ENCODE measurements at regions not wholly inside any gene's neighbourhood (a gene's known extent, or its start where the extent isn't known, plus 50 kb on each side); places are given as distances from the start of the nearest gene placed in this dataset.
"Not testable (repeated sequence)": the region's sequence is repeated elsewhere in the genome, so short reads cannot be mapped to it uniquely, and the experiment has no call there.

DNA sequence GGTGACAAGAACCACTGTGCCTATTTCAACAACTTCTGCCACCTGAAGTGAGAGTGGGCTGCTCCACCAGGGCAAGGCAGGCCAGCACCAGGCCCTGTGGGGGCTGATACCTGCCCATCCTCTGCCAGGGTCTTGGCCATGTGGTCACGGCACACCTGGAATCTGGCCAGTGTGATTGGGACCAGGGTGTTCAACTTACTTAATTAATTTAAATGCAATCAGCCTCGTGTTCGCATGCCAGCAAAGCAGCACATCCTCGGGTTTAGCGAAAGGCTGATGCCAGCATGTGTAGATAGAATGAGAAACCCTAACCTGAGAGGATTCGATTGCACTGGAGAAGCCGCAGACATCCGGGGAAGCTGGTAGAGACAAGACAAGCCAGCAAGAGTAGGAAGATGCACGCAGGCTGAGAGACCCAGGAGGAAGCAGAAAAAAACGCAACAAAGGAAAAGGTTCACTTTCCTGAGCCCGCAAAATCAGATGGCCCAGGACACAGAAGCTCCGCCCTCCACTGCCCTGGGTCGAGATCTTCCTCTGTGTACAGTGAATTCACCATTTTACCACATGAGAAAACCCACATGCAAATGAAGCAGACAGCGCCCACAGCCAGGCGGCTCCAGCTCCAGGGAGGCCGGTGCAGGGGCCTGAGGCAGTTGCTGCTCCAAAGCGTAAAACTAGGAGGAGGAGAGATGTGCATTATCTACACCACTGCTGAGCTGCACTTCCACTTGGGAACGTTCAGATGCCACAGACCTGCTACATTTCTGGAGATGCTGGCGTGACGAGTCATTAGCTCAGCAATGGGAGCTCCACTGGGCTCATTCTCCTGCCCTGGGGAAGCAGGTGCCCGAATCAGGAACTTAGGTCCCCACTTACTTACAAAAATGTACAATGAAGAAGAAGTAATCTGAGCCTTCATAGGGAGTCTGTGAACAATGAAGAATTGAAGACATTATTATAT is 92.1 kb downstream of the TMEM18 start:
- H3K4me1 ChIP-seq (ENCODE audit: control insufficient read depth in 2 of 3, insufficient read depth in 2 of 3, low read depth in 1 of 3, low read length in 3 of 3): no peaks in the 10 kb centered on the region
- no peak overlapping the region for H3K27ac ChIP-seq (ENCODE audit: low read depth in 2 of 2, low read length in 2 of 2)
- DNase-seq (peak in 3 of 5 donors; percentile 34 to 52 (median 44)), FAIRE-seq (no peak)
- TF ChIP-seq, protein P1, sequence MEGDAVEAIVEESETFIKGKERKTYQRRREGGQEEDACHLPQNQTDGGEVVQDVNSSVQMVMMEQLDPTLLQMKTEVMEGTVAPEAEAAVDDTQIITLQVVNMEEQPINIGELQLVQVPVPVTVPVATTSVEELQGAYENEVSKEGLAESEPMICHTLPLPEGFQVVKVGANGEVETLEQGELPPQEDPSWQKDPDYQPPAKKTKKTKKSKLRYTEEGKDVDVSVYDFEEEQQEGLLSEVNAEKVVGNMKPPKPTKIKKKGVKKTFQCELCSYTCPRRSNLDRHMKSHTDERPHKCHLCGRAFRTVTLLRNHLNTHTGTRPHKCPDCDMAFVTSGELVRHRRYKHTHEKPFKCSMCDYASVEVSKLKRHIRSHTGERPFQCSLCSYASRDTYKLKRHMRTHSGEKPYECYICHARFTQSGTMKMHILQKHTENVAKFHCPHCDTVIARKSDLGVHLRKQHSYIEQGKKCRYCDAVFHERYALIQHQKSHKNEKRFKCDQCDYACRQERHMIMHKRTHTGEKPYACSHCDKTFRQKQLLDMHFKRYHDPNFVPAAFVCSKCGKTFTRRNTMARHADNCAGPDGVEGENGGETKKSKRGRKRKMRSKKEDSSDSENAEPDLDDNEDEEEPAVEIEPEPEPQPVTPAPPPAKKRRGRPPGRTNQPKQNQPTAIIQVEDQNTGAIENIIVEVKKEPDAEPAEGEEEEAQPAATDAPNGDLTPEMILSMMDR (IDR thresholded peaks at IDR 0.05; ENCODE audit: borderline replicate concordance, extremely low read depth, insufficient read depth): no peak
- no peaks in the 10 kb centered on the region for H3K27me3 ChIP-seq (ENCODE audit: control insufficient read depth, insufficient read depth, low read length)
- no peak overlapping the region for H3K4me3 ChIP-seq (ENCODE audit: low read length in 3 of 3)
- H3K9me3 ChIP-seq (ENCODE audit: control insufficient read depth in 2 of 3, insufficient read depth in 1 of 3, low read length in 3 of 3): no peaks in the 10 kb centered on the region
- no peak overlapping the region for H3K9ac ChIP-seq (ENCODE audit: low read length in 3 of 3)
- intact Hi-C loops (cut with DNase I): no loop called here
- H3K36me3 ChIP-seq (ENCODE audit: control insufficient read depth in 2 of 3, insufficient read depth in 3 of 3, low read length in 3 of 3): no peaks in the 10 kb centered on the region

DNA sequence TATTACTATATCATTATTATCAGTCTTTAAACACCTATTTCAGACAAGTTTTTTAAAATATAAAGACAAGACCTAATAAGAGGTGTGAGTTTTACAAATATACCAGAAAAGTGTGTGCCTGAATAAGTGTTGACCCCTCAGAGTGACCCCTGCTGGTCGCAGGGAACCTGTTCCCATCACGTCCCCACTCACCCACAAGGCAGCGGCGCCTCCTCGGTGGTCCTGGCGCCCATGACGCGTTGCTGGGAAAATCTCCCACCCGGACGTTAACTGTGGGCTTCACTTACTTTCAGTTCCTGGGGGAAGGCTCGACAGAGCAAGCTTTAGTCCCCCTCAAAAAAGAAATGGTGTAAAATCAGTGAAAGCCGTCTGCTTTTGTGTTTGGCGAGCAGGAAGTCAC is 93.5 kb downstream of the TMEM18 start:
- Histone ChIP-seq H3K27me3 (ENCODE audit: control insufficient read depth, insufficient read depth, low read length) (no peaks in the 10 kb centered on the region), H3K27ac (ENCODE audit: low read depth in 2 of 2, low read length in 2 of 2) (no peak overlapping the region), H3K4me1 (ENCODE audit: control insufficient read depth in 2 of 3, insufficient read depth in 2 of 3, low read depth in 1 of 3, low read length in 3 of 3) (no peaks in the 10 kb centered on the region), H3K9ac (ENCODE audit: low read length in 3 of 3) (no peak overlapping the region), H3K9me3 (ENCODE audit: control insufficient read depth in 2 of 3, insufficient read depth in 1 of 3, low read length in 3 of 3) (no peaks in the 10 kb centered on the region), H3K4me3 (ENCODE audit: low read length in 3 of 3) (no peak overlapping the region), H3K36me3 (ENCODE audit: control insufficient read depth in 2 of 3, insufficient read depth in 3 of 3, low read length in 3 of 3) (no peaks in the 10 kb centered on the region)
- TF ChIP-seq, protein P1 (IDR thresholded peaks at IDR 0.05; ENCODE audit: borderline replicate concordance, extremely low read depth, insufficient read depth): no peak
- DNase-seq (no peak), FAIRE-seq (no peak)
- intact Hi-C loops (cut with DNase I): no loop called here

DNA sequence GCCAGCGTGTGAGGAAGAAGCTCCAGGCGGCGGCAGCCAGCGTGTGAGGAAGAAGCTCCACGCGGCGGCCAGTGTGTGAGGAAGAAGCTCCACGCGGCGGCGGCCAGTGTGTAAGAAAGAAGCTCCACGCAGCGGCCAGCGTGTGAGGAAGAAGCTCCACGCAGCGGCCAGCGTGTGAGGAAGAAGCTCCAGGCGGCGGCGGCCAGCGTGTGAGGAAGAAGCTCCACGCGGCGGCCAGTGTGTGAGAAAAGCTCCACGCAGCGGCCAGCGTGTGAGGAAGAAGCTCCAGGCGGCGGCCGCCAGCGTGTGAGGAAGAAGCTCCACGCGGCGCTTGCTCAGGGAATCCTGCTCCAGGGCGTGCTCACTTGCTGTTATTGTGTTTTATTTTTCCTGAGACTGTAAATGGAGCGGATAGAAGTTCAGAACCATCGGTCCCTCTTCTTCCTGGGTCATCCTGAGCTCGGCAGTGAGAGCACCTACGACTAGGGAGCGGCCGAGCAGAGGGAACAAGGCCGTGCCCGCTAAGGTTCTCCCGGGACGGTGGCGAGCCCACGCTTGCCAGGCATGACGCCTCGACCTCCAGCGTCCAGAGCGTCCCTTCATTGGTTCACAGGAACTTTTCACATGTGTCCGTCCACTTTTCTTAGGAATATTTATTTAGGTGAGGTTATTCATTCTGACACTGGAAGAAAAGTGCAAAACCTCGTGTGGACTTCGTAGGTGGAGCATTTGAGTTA is 94.2 kb downstream of the TMEM18 start:
- DNase-seq (no peak), FAIRE-seq (no peak)
- Histone ChIP-seq H3K36me3 (ENCODE audit: control insufficient read depth in 2 of 3, insufficient read depth in 3 of 3, low read length in 3 of 3) (no peaks in the 10 kb centered on the region), H3K4me1 (ENCODE audit: control insufficient read depth in 2 of 3, insufficient read depth in 2 of 3, low read depth in 1 of 3, low read length in 3 of 3) (no peaks in the 10 kb centered on the region), H3K9ac (ENCODE audit: low read length in 3 of 3) (no peak overlapping the region), H3K27ac (ENCODE audit: low read depth in 2 of 2, low read length in 2 of 2) (no peak overlapping the region), H3K9me3 (ENCODE audit: control insufficient read depth in 2 of 3, insufficient read depth in 1 of 3, low read length in 3 of 3) (no peaks in the 10 kb centered on the region), H3K27me3 (ENCODE audit: control insufficient read depth, insufficient read depth, low read length) (no peaks in the 10 kb centered on the region), H3K4me3 (ENCODE audit: low read length in 3 of 3) (no peak overlapping the region)
- intact Hi-C loops (cut with DNase I): no loop called here
- TF ChIP-seq, protein P1 (IDR thresholded peaks at IDR 0.05; ENCODE audit: borderline replicate concordance, extremely low read depth, insufficient read depth): no peak

DNA sequence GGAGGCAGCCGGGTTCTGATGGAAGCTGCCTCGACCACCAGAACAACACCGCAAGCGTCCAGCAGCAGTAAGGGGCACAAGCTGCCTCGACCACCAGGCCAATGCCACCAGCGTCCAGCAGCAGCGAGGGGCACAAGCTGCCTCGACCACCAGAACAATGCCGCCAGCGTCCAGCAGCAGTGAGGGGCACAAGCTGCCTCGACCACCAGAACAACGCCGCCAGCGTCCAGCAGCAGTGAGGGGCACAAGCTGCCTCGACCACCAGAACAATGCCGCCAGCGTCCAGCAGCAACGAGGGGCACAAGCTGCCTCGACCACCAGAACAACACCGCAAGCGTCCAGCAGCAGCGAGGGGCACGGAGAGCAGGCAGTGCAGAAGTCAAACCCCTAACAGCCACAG is 94.9 kb downstream of the TMEM18 start:
- H3K27ac ChIP-seq (ENCODE audit: low read depth in 2 of 2, low read length in 2 of 2); H3K27me3 ChIP-seq (ENCODE audit: control insufficient read depth, insufficient read depth, low read length); H3K4me1 ChIP-seq (ENCODE audit: control insufficient read depth in 2 of 3, insufficient read depth in 2 of 3, low read depth in 1 of 3, low read length in 3 of 3); H3K9me3 ChIP-seq (ENCODE audit: control insufficient read depth in 2 of 3, insufficient read depth in 1 of 3, low read length in 3 of 3); DNase-seq; H3K36me3 ChIP-seq (ENCODE audit: control insufficient read depth in 2 of 3, insufficient read depth in 3 of 3, low read length in 3 of 3); H3K9ac ChIP-seq (ENCODE audit: low read length in 3 of 3); intact Hi-C loops (cut with DNase I); FAIRE-seq; H3K4me3 ChIP-seq (ENCODE audit: low read length in 3 of 3): not testable (repeated sequence)
